Activated naive CD8-positive, alpha-beta T cell treated with anti-CD3 and anti-CD28 coated beads for 36 hours (primary cell): ENCODE measurements at regions not wholly inside any gene's neighbourhood (a gene's known extent, or its start where the extent isn't known, plus 50 kb on each side); places are given as distances from the start of the nearest gene placed in this dataset.

Experiments used
- DNase-seq: peaks from one replicate; pipeline ENCODE4 v3.0.0; 2021
- H3K27ac Mint-ChIP-seq: one replicate; pipeline ENCODE4 v1.8.0; 2022; ENCODE audit warnings: mild to moderate bottlenecking, moderate library complexity, mixed read lengths
- H3K27me3 Mint-ChIP-seq: one replicate; pipeline ENCODE4 v1.8.0; 2022; ENCODE audit warnings: mild to moderate bottlenecking, mixed read lengths
- H3K36me3 Mint-ChIP-seq: one replicate; pipeline ENCODE4 v1.8.0; 2021; ENCODE audit warnings: mild to moderate bottlenecking, mixed read lengths
- H3K4me1 Mint-ChIP-seq: one replicate; pipeline ENCODE4 v1.8.0; 2021; ENCODE audit warnings: mixed read lengths
- H3K4me3 Mint-ChIP-seq: one replicate; pipeline ENCODE4 v1.8.0; 2022; ENCODE audit warnings: mild to moderate bottlenecking, moderate library complexity, mixed read lengths
- H3K9me3 Mint-ChIP-seq: one replicate; pipeline ENCODE4 v1.8.0; 2022; ENCODE audit warnings: mixed read lengths

DNA sequence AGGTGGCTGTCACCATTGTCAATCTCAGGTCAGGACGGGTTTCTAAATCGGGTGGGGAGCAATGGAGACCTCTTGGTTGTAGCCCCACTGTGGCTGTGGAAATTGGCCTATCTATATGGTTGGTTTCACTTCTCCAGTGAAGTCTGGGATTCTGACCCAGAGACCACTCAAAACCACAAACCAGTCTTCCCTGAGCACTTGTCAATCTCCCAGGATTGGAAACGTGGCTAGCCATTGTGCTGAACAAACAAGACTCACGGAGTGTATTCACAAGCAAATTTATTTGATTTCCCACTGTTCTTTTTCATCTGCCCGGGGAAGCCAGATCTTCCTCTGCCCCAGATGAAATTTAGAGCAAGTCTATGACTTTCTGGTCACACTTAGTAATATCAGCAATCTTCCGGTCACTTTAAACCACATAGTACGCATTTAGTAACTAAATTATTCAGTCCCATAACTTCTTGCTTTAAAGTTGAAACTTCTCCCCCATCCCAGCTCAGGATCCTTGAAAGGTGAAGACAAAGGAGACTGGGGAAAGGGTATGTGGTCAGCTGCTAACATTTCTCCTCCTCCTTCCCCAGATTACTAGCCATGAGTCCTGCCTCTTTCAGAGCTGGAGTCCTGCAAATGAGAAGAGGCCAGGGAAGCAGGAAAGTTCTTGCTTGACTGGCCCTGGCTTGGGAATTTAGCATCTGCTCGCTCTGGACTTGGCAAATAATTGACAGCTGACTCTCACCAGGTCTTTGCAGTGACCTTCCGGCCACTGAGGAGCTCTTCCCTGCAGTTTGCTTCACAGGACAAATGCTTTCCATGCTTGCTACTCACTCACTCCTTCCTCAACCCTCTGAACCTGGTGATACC lies 123.2 kb upstream of the MAX start:
- DNase-seq = no peak
- Mint-ChIP-seq H3K27ac (no peak overlapping the region), H3K4me3 (no peak overlapping the region), H3K36me3 (no peaks in the 10 kb centered on the region), H3K27me3 (no peaks in the 10 kb centered on the region), H3K4me1 (peaks cover 44% of the 10 kb centered on the region), H3K9me3 (no peaks in the 10 kb centered on the region)

GRCh38 chr14:65226824-65227604 lies 124.7 kb upstream of the MAX start:
- H3K36me3 Mint-ChIP-seq = no peaks in the 10 kb centered on the region

GRCh38 chr14:65228436-65228835 lies 126.1 kb upstream of the MAX start:
- Mint-ChIP-seq H3K27ac (peak overlapping the region; percentile 26), H3K9me3 (no peaks in the 10 kb centered on the region), H3K36me3 (no peaks in the 10 kb centered on the region), H3K4me3 (peak overlapping the region; percentile 14), H3K27me3 (no peaks in the 10 kb centered on the region), H3K4me1 (peaks cover 36% of the 10 kb centered on the region)
- no peak for DNase-seq

More at GRCh38 chr14:65226824-65227604, 124.7 kb upstream of the MAX start:
- H3K9me3 Mint-ChIP-seq = no peaks in the 10 kb centered on the region
- H3K4me1 Mint-ChIP-seq = peaks cover 42% of the 10 kb centered on the region
- H3K27ac Mint-ChIP-seq = no peak overlapping the region
- no peaks in the 10 kb centered on the region for H3K27me3 Mint-ChIP-seq
- DNase-seq = no peak
- no peak overlapping the region for H3K4me3 Mint-ChIP-seq

GRCh38 chr14:65228956-65229747 lies 126.8 kb upstream of the MAX start:
- DNase-seq = no peak
- Mint-ChIP-seq H3K4me1 (peaks cover 38% of the 10 kb centered on the region), H3K9me3 (no peaks in the 10 kb centered on the region), H3K4me3 (peak overlapping the region; percentile 78), H3K27ac (peak overlapping the region; percentile 89), H3K36me3 (no peaks in the 10 kb centered on the region), H3K27me3 (no peaks in the 10 kb centered on the region)

- H3K9me3 Mint-ChIP-seq = no peaks in the 10 kb centered on the region
- DNase-seq = peak; percentile 51
- H3K27me3 Mint-ChIP-seq = no peaks in the 10 kb centered on the region
- H3K36me3 Mint-ChIP-seq = no peaks in the 10 kb centered on the region
- peak overlapping the region; percentile 78 for H3K4me3 Mint-ChIP-seq
- H3K4me1 Mint-ChIP-seq = peaks cover 32% of the 10 kb centered on the region
- H3K27ac Mint-ChIP-seq = peak overlapping the region; percentile 89
These were observed 127.7 kb upstream of the MAX start for GRCh38 chr14:65229748-65230728.

DNA sequence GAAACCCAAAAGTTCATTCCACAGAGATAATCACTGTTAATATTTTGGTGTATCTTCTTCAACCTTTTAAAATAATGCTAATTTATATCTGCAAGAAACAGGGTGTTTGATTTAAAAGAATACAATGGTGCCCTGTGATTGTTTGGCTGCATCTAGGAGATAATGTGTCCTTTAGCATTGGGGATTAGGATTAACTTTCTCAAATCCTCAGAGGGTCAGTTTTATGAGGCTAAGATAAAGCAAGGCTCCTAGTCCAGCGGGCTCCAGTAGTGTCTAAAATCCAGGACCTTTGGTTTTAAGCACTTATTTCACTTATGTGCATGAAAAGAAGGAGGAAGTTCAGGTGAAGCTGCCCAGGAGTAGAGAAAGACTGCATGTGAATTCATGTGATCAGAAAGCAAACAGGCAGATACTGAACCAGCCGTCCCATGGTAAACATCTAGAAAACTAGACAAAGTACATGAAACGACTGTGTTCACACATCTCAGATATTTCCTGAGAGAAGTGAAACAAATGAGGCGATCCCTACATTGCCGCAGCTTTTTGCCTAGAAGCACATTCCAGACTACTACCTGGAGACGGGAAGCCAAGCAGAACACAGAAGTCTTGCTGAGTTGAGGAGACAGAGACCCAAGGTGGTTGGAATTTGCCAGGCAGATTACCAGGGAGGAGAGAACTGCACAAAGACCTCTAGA lies 129.1 kb upstream of the MAX start:
- H3K4me3 Mint-ChIP-seq = no peak overlapping the region
- H3K36me3 Mint-ChIP-seq = no peaks in the 10 kb centered on the region
- peak overlapping the region; percentile 37 for H3K27ac Mint-ChIP-seq
- no peaks in the 10 kb centered on the region for H3K27me3 Mint-ChIP-seq
- H3K9me3 Mint-ChIP-seq = peaks cover 2% of the 10 kb centered on the region
- H3K4me1 Mint-ChIP-seq = peaks cover 25% of the 10 kb centered on the region
- DNase-seq = no peak

DNA sequence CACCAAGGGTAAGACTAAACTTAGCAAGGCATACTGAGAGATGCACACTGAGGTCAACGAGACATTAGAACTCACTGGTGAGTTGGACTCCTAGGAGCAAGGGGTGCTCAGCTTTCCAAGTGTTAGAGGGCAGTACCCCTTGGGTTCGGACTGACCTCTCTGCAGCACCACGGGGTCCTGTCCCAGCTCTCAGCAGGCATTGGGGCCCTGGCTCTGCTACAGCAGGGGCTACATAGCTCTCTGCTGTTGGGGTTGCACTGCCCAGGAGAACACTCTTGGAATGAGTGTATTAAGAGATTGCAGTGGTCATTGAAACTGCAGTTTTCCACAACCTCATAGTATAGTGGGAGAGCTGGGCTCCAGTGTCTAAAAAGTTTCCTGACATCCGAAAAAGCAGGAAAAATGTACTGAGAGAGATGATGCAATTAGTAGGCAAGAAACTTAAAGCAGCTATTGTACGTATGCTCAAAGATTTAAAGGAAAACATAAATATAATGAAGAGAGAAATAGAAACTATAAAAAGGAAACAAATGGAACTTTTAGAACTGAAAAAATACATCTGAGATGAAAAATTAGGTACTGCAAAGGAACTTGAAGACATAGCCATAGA lies 132.5 kb upstream of the MAX start:
- no peak overlapping the region for H3K27ac Mint-ChIP-seq
- peaks cover 2% of the 10 kb centered on the region for H3K9me3 Mint-ChIP-seq
- DNase-seq = no peak
- H3K4me1 Mint-ChIP-seq = peaks cover 10% of the 10 kb centered on the region
- H3K4me3 Mint-ChIP-seq = no peak overlapping the region
- no peaks in the 10 kb centered on the region for H3K36me3 Mint-ChIP-seq
- H3K27me3 Mint-ChIP-seq = no peaks in the 10 kb centered on the region

- Mint-ChIP-seq H3K9me3 (peaks cover 2% of the 10 kb centered on the region), H3K36me3 (no peaks in the 10 kb centered on the region), H3K27me3 (no peaks in the 10 kb centered on the region), H3K4me3 (no peak overlapping the region), H3K27ac (no peak overlapping the region), H3K4me1 (peaks cover 7% of the 10 kb centered on the region)
- no peak for DNase-seq
These were observed 134.9 kb upstream of the MAX start for GRCh38 chr14:65237023-65237814.

DNA sequence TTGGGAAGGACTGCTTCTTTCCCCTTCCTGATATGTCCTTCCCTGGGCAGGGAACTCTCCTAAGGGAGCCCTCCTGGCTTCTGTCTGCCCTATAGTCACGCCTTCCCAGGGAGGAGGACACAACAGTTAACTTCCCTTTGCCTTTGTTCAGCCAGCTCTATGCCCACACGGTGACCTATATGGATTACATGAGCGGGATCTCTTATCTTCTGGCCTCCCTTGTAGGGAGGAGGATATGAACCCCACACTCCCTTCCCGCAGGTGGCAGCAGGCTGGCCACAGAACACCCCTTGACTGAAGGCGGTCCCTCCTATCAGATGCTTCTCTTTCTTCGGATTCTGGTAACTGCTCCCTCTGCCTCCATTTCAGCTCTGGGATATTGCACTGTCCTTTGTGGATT lies 135.6 kb upstream of the MAX start:
- H3K27ac Mint-ChIP-seq = no peak overlapping the region
- DNase-seq = no peak
- H3K4me3 Mint-ChIP-seq = no peak overlapping the region
- H3K36me3 Mint-ChIP-seq = no peaks in the 10 kb centered on the region
- H3K9me3 Mint-ChIP-seq = peaks cover 2% of the 10 kb centered on the region
- no peaks in the 10 kb centered on the region for H3K27me3 Mint-ChIP-seq
- H3K4me1 Mint-ChIP-seq = peaks cover 7% of the 10 kb centered on the region

DNA sequence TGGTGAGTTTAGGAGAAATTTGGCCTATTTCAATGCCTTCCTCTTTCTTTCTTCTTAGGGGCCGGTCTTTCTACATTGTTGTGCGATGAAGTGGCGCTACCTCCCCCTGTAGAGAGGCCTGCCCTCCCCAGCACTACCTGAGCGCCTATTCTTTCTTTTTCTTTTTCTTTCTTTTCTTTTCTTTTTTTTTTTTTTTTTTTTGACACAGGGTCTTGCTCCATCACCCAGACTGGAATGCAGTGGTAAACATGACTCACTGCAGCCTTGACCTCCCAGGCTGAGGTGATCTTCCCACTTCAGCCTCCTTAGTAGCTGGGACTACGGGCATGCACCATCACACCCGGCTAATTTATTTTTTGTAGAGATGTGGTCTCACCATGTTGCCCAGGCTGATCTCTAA lies 136.1 kb upstream of the MAX start:
- Mint-ChIP-seq H3K4me3 (no peak overlapping the region), H3K27me3 (no peaks in the 10 kb centered on the region), H3K36me3 (no peaks in the 10 kb centered on the region), H3K9me3 (peaks cover 2% of the 10 kb centered on the region), H3K4me1 (peaks cover 5% of the 10 kb centered on the region), H3K27ac (no peak overlapping the region)
- no peak for DNase-seq

DNA sequence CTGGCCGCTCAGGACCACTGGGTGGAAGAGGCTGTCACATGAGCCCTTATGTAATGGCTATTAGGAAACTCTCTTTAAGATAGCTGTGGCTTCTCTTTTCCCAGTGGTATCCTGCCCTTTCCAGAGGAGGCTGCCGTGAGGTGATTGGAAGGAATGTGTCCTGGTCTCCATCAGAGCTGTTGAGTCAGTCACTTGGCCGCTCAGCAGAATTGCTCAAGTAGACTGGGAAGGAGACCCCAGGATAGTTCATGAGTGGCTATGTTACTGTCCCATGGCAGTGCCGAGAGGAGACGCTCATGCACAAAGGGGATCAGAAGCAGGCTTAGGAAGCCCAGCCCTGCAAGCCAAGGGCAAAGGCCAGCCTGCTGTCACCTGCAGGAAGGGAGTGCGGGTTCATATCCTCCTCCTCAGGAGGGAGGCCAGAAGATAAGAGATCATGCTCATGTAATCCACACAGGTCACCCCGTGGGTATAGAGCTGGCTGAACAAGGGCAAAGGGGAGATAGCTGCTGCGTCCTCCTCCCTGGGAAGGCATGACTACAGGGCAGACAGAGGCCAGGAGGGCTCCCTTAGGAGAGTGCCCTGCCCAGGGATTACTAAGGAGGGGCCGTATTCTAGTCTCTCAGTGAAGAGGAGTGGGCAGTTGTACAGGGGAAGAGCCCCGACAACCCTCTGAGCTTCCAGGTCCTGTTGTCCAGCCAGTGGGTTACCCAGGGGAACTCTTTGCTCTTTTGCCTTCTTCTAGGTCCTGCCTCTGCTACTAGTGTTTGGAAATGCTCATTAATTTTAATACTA lies 137.0 kb upstream of the MAX start:
- DNase-seq = no peak
- no peak overlapping the region for H3K27ac Mint-ChIP-seq
- H3K9me3 Mint-ChIP-seq = peaks cover 2% of the 10 kb centered on the region
- H3K4me1 Mint-ChIP-seq = peaks cover 4% of the 10 kb centered on the region
- H3K4me3 Mint-ChIP-seq = no peak overlapping the region
- no peaks in the 10 kb centered on the region for H3K27me3 Mint-ChIP-seq
- no peaks in the 10 kb centered on the region for H3K36me3 Mint-ChIP-seq

DNA sequence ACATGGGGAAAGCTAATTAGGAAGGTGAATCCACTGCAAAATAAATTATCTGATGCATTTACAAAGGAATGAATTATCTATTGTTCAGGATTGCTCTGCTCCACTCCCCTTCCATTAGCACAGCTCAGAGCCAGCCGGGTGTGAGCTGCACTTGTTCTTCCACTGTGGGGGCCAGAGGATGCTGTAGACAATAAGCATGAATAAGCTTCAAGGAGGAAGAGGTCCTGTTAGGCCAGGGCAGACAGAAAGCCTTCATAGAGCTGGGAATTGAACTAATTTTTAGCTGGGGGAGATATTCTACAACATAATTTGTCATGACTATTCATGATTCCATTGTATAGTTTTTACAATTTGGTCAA lies 137.6 kb upstream of the MAX start:
- Mint-ChIP-seq H3K4me1 (peaks cover 4% of the 10 kb centered on the region), H3K4me3 (no peak overlapping the region), H3K27ac (no peak overlapping the region), H3K9me3 (peaks cover 2% of the 10 kb centered on the region), H3K36me3 (no peaks in the 10 kb centered on the region), H3K27me3 (no peaks in the 10 kb centered on the region)
- DNase-seq = no peak
